NCI-H510A (cell line): ENCODE measurements at regions not wholly inside any gene's neighbourhood (a gene's known extent, or its start where the extent isn't known, plus 50 kb on each side); places are given as distances from the start of the nearest gene placed in this dataset.

ENCODE experiments used
- DNase-seq: peaks from one replicate; lab custom pipeline; 2025; lab: John Stamatoyannopoulos, UW

GRCh38 chr5:116695681-116696080 is 121.1 kb upstream of the SEMA6A start:
- DNase-seq = no peak

GRCh38 chr5:116686438-116686837 is 111.8 kb upstream of the SEMA6A start:
- DNase-seq = no peak

- DNase-seq = no peak
These were observed 111.3 kb upstream of the SEMA6A start for GRCh38 chr5:116685931-116686330.

GRCh38 chr5:116685069-116685468 is 110.4 kb upstream of the SEMA6A start:
- no peak for DNase-seq

- DNase-seq = no peak
These were observed 106.9 kb upstream of the SEMA6A start for GRCh38 chr5:116681334-116682013.

GRCh38 chr5:116675626-116675910 is 100.9 kb upstream of the SEMA6A start:
- DNase-seq = no peak

- no peak for DNase-seq
These were observed 100.4 kb upstream of the SEMA6A start for GRCh38 chr5:116674881-116675625.

- no peak for DNase-seq
These were observed 98.8 kb upstream of the SEMA6A start for GRCh38 chr5:116673453-116673852.

- DNase-seq = no peak
These were observed 97.6 kb upstream of the SEMA6A start for GRCh38 chr5:116672203-116672602.

GRCh38 chr5:116671211-116671736 is 96.7 kb upstream of the SEMA6A start:
- DNase-seq = no peak

- DNase-seq = no peak
These were observed 94.8 kb upstream of the SEMA6A start for GRCh38 chr5:116669261-116670031.

GRCh38 chr5:116668390-116668789 is 93.8 kb upstream of the SEMA6A start:
- DNase-seq = no peak

- DNase-seq = no peak
These were observed 92.3 kb upstream of the SEMA6A start for GRCh38 chr5:116666901-116667300.

GRCh38 chr5:116664988-116665387 is 90.4 kb upstream of the SEMA6A start:
- no peak for DNase-seq

- DNase-seq = no peak
These were observed 88.5 kb upstream of the SEMA6A start for GRCh38 chr5:116663081-116663480.

- DNase-seq = no peak
These were observed 86.8 kb upstream of the SEMA6A start for GRCh38 chr5:116661419-116661818.

- DNase-seq = no peak
These were observed 86.3 kb upstream of the SEMA6A start for GRCh38 chr5:116660929-116661328.

GRCh38 chr5:116658830-116659229 is 84.2 kb upstream of the SEMA6A start:
- no peak for DNase-seq

GRCh38 chr5:116658141-116658540 is 83.5 kb upstream of the SEMA6A start:
- DNase-seq = no peak

GRCh38 chr5:116655431-116655830 is 80.8 kb upstream of the SEMA6A start:
- no peak for DNase-seq

- no peak for DNase-seq
These were observed 80.3 kb upstream of the SEMA6A start for GRCh38 chr5:116654925-116655324.

- no peak for DNase-seq
These were observed 78.3 kb upstream of the SEMA6A start for GRCh38 chr5:116652903-116653302.

GRCh38 chr5:116652196-116652729 is 77.6 kb upstream of the SEMA6A start:
- no peak for DNase-seq
